Endodermal cell (in vitro differentiated cells): ENCODE measurements at regions not wholly inside any gene's neighbourhood (a gene's known extent, or its start where the extent isn't known, plus 50 kb on each side); places are given as distances from the start of the nearest gene placed in this dataset.

ENCODE experiments used
- DNase-seq: peaks from one replicate; pipeline ENCODE4 v3.0.0-alpha.2; 2017
- H3K27ac ChIP-seq: 2 replicates; pipeline ENCODE4 v1.5.1; 2013; ENCODE audit warnings: mild to moderate bottlenecking, low read depth, low read length, moderate library complexity
- H3K27me3 ChIP-seq: 2 replicates; pipeline ENCODE4 v1.6.1; 2013; ENCODE audit warnings: mild to moderate bottlenecking, low read length, moderate library complexity; ENCODE audit not compliant: insufficient read depth, control insufficient read depth, poor library complexity, severe bottlenecking
- H3K36me3 ChIP-seq: 2 replicates; pipeline ENCODE4 v1.7.0; 2013; ENCODE audit warnings: mild to moderate bottlenecking, low read length, moderate library complexity; ENCODE audit not compliant: control insufficient read depth, insufficient read depth
- H3K4me1 ChIP-seq: one replicate; pipeline ENCODE4 v1.7.0; 2013; ENCODE audit warnings: low read length; ENCODE audit not compliant: control insufficient read depth, insufficient read depth
- H3K4me3 ChIP-seq: 2 replicates; pipeline ENCODE4 v1.5.1; 2013; ENCODE audit warnings: mild to moderate bottlenecking, low read length, moderate library complexity
- H3K9ac ChIP-seq: 2 replicates; pipeline ENCODE4 v1.6.1; 2013; ENCODE audit warnings: mild to moderate bottlenecking, low read length, moderate library complexity; ENCODE audit not compliant: poor library complexity, severe bottlenecking; ENCODE audit errors: extremely low read depth
- H3K9me3 ChIP-seq: 2 replicates; pipeline ENCODE4 v1.6.1; 2013; ENCODE audit warnings: mild to moderate bottlenecking, low read length, moderate library complexity; ENCODE audit not compliant: control insufficient read depth
- H3K27ac Mint-ChIP-seq: 2 replicates; pipeline ENCODE4 v1.8.0; 2020; ENCODE audit warnings: mixed read lengths
- H3K27me3 Mint-ChIP-seq: 2 replicates; pipeline ENCODE4 v1.8.0; 2021; ENCODE audit warnings: mild to moderate bottlenecking, mixed read lengths; ENCODE audit not compliant: insufficient read depth
- H3K36me3 Mint-ChIP-seq: 2 replicates; pipeline ENCODE4 v1.8.0; 2020; ENCODE audit warnings: low read depth, mixed read lengths
- H3K4me1 Mint-ChIP-seq: 2 replicates; pipeline ENCODE4 v1.8.0; 2020; ENCODE audit warnings: mixed read lengths
- H3K4me3 Mint-ChIP-seq: 2 replicates; pipeline ENCODE4 v1.8.0; 2020; ENCODE audit warnings: mild to moderate bottlenecking, moderate library complexity, mixed read lengths
- H3K9me3 Mint-ChIP-seq: 2 replicates; pipeline ENCODE4 v1.8.0; 2020; ENCODE audit warnings: mild to moderate bottlenecking, mixed read lengths
- CTCF ChIP-seq: fragments of 200-600 bp; sonication (generic); conservative IDR thresholded peaks from 2 replicates; pipeline ENCODE4 v1.5.0; 2021; ENCODE audit warnings: antibody characterized with exemption, mild to moderate bottlenecking
- WGBS, 2 experiments: methylation state at CpG; one replicate each; pipeline versions ENCODE4 v1.1.5 to v1.1.7; 2013; ENCODE audit warnings: missing lambda C conversion rate in 2 of 2, mixed read lengths in 1 of 2; ENCODE audit not compliant: insufficient coverage in 1 of 2, insufficient read length in 1 of 2; 5-methylcytosine and 5-hydroxymethylcytosine counted together

- Mint-ChIP-seq H3K27me3 (no peaks in the 10 kb centered on the region), H3K4me1 (no peaks in the 10 kb centered on the region), H3K36me3 (no peaks in the 10 kb centered on the region), H3K27ac (no peak overlapping the region), H3K4me3 (no peak overlapping the region), H3K9me3 (peaks cover 12% of the 10 kb centered on the region)
- Histone ChIP-seq H3K9ac (no peak overlapping the region), H3K9me3 (no peaks in the 10 kb centered on the region), H3K36me3 (no peaks in the 10 kb centered on the region), H3K4me1 (no peaks in the 10 kb centered on the region), H3K27me3 (no peaks in the 10 kb centered on the region), H3K27ac (no peak overlapping the region), H3K4me3 (no peak overlapping the region)
- no peak for DNase-seq
- 97 to 100% methylated on average over 2 of the region's 2 CpGs for WGBS, 2 experiments
- no peak for TF ChIP-seq CTCF
Observed at GRCh38 chr10:81576336-81576735, 298.7 kb upstream of the NRG3 start.

- H3K9me3 Mint-ChIP-seq = peaks cover 6% of the 10 kb centered on the region
- no peaks in the 10 kb centered on the region for H3K4me1 Mint-ChIP-seq
- Histone ChIP-seq H3K4me3 (no peak overlapping the region), H3K36me3 (no peaks in the 10 kb centered on the region), H3K9me3 (no peaks in the 10 kb centered on the region), H3K27ac (no peak overlapping the region), H3K27me3 (no peaks in the 10 kb centered on the region), H3K4me1 (no peaks in the 10 kb centered on the region), H3K9ac (no peak overlapping the region)
- no peaks in the 10 kb centered on the region for H3K27me3 Mint-ChIP-seq
- no peak for TF ChIP-seq CTCF
- no peak for DNase-seq
- no peaks in the 10 kb centered on the region for H3K36me3 Mint-ChIP-seq
- no peak overlapping the region for H3K4me3 Mint-ChIP-seq
- 100% methylated on average over 1 of the region's 1 CpG; no CpG with 5 or more reads in 1 of the 2 experiments for WGBS, 2 experiments
- H3K27ac Mint-ChIP-seq = no peak overlapping the region
Observed at GRCh38 chr10:81594991-81595390, 280.0 kb upstream of the NRG3 start.

- H3K27ac ChIP-seq = no peak overlapping the region
- no peak overlapping the region for H3K4me3 ChIP-seq
- TF ChIP-seq CTCF = no peak
- no peaks in the 10 kb centered on the region for H3K9me3 ChIP-seq
- no peak overlapping the region for H3K4me3 Mint-ChIP-seq
- no peaks in the 10 kb centered on the region for H3K36me3 Mint-ChIP-seq
- DNase-seq = no peak
- H3K4me1 ChIP-seq = no peaks in the 10 kb centered on the region
- H3K9me3 Mint-ChIP-seq = no peaks in the 10 kb centered on the region
- H3K27me3 Mint-ChIP-seq = no peaks in the 10 kb centered on the region
- H3K4me1 Mint-ChIP-seq = no peaks in the 10 kb centered on the region
- 84 to 100% methylated on average over 1 of the region's 2 CpGs for WGBS, 2 experiments
- H3K27ac Mint-ChIP-seq = no peak overlapping the region
- H3K9ac ChIP-seq = no peak overlapping the region
- H3K27me3 ChIP-seq = no peaks in the 10 kb centered on the region
- H3K36me3 ChIP-seq = no peaks in the 10 kb centered on the region
Observed at GRCh38 chr10:81600185-81600584, 274.8 kb upstream of the NRG3 start.
